Pons (tissue), 1 donor: ENCODE measurements at regions not wholly inside any gene's neighbourhood (a gene's known extent, or its start where the extent isn't known, plus 50 kb on each side); places are given as distances from the start of the nearest gene placed in this dataset.

Source experiments
- DNase-seq: peaks from one replicate; pipeline ENCODE4 v3.0.0-alpha.2; 2016; ENCODE audit warnings: low spot score

DNA sequence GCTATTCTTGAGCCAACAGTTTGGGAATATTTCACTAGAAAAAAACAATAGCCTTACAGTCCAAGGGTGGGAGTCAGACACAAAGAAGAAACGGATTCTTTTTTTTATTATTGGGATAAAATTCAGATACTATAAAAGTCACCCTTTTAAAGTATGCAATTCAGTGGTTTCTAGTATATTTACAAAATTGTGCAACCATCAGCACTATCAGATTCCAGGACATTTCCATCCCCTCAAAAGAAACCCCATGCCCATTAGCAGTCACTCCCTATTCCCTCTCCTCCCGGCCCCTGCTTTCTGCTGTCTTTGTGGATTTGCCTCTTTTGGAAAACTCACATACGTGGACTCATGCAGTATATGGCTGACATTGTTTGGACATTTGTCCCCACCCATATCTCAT, 134.4 kb downstream of the C16orf95 start:
- DNase-seq, result no peak

DNA sequence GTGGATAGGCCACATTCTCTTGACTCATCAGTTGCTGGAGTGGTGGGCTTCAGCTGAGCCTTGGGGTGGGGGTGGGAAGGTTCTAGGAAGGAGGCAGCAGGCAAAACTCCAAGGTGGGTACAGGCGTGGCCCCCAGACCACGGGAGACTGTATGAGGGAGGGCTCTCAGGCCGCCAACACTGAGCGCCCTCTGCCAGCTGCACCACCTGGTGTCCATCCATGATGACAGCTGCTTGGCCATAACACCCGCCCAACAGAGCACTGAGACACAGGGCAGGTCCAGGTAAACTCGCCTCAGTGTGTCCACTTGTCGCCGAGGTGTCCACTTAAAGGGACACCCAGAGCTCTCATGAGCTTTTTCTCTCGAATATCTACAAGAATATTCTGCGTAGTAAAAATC, 133.5 kb downstream of the C16orf95 start:
- DNase-seq, result no peak

DNA sequence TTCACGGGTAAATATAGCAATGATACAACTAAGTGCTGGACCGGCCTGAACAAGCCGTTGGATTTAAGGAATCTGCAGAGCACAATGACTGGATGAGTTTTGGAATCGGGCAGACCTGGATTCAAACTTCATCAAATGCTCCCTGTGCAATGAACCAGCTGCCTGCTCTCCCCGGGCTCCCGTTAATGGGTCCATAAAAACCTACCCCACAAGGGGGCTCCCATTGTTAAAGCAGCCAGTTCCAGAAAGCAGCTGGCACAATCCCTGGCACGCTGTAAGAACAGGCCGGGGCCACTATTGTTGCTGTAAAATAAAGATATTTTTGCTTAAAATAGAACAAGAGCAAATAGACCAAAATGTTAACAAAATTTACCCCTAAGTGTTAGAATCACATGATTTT, 131.9 kb downstream of the C16orf95 start:
- DNase-seq, result no peak

GRCh38 chr16:87185983-87186382, 131.2 kb downstream of the C16orf95 start:
- no peak for DNase-seq

DNA sequence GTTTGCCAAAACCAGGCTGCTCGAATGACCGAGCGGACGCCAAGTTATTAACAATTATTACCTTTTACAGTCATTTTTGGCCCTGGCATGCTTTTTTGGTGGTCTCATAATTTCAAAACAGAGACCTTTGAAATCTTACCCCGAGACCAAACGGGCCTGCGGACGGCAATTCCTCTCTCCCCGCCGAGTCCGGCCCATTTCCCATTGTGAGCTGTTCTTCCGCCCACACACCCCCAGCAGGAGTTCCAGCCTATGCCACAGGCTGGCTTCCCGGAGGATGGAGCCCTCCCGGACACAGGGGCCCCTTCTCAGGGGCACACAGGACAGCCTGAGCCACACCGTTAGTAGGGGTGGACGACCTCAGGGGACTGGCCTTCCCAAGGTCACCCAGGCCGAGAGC, 130.7 kb downstream of the C16orf95 start:
- DNase-seq, result no peak

GRCh38 chr16:87186876-87187533, 130.2 kb downstream of the C16orf95 start:
- no peak for DNase-seq

GRCh38 chr16:87188104-87188503, 129.1 kb downstream of the C16orf95 start:
- DNase-seq, result no peak

DNA sequence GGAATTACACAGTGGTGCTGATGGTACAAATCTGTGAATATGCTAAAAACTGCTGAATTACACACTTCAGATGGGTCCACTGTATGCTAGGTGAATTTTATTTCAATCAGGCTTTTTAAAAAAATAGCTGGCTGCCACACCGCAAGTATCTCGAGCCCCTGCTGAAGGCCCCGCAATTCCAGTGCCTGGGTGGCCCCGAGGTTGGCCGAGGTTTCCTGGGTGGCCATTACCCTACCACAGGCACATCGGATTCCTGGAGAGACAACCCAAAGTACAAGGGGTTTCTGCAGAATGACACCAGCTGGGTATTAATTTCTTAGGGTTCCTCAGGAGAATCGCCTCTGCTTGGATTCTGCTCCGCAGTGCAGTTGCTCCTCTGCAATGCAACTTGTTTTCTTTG, 127.8 kb downstream of the C16orf95 start:
- no peak for DNase-seq

GRCh38 chr16:87190288-87191230, 126.6 kb downstream of the C16orf95 start:
- DNase-seq, result no peak

DNA sequence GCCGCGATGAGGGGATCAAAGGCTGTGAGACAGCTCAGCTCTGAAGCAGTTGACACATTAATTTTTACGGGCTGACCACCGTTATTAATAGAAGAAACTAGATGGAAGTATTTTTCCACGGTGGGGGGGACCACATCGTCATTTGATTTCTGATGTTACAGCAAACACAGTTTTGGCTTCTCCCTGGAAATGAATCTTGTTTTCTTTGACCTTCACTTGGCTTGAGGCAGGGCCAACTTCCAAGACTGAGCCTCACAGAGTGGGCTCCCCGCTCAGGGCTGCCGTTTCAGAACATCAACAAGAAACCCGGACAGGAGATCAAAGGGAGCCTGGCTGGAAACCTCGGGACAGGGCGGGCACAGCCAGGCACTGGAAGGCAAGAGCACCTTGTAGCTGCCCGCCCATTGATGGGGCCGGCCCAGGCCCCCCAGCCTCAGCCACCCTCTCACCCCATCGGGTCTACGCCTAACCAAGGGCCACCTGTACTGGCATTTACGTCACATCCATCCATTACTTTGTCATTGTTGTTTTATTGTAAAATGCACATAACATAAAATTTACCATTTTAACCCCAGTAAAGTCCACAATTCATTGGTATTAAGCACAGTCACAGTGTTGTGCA, 124.6 kb downstream of the C16orf95 start:
- no peak for DNase-seq

- no peak for DNase-seq
Observed at GRCh38 chr16:87194172-87194571, 123.0 kb downstream of the C16orf95 start.

- DNase-seq, result no peak
Observed at GRCh38 chr16:87195161-87195560, 122.0 kb downstream of the C16orf95 start.

- DNase-seq, result no peak
Observed at GRCh38 chr16:87196231-87196630, 121.0 kb downstream of the C16orf95 start.

- no peak for DNase-seq
Observed at GRCh38 chr16:87196661-87197060, 120.5 kb downstream of the C16orf95 start.

DNA sequence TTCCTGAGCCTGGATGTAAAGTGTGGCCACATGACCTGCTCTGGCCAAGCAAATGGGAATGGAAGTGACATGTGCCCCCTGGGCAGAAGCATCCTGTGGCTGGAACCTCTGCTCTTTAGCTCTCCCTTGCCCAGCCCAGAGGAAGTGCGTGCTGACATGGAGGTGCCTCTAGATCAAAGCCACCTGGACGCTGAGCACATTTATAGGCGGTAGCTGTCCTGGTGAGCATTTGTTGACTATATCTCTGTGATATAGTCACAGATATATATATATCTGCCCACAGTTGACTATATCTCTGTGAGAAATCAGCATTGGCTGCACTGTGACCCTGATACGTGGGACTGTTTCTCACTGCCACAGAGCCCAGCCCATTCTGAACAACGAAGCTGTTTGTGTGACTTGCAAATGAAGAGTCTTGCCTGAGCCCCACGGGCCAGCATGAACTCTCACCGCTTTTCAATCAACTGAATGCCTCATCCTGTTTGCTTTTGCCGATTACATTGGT, 118.8 kb downstream of the C16orf95 start:
- peak; percentile 13 for DNase-seq

DNA sequence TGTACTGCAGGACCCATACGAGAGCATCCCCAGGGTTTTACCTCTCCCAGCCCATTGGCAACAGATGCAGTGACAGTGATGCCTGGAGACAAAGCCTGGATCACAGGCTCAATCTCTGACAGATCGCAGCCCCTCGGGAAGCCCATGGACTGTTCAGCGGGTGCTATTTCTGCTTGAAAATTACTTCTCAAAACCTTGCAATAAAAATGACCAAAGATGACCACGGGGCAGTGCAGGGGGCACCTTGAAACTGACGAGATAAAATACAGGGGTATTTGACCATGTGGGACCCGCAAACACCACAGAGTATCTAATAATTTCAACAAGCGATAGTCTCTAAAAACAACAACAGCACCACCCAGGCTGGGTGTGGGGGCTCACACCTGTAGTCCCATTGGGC, 118.3 kb downstream of the C16orf95 start:
- DNase-seq, result no peak

GRCh38 chr16:87199379-87199778, 117.8 kb downstream of the C16orf95 start:
- no peak for DNase-seq

DNA sequence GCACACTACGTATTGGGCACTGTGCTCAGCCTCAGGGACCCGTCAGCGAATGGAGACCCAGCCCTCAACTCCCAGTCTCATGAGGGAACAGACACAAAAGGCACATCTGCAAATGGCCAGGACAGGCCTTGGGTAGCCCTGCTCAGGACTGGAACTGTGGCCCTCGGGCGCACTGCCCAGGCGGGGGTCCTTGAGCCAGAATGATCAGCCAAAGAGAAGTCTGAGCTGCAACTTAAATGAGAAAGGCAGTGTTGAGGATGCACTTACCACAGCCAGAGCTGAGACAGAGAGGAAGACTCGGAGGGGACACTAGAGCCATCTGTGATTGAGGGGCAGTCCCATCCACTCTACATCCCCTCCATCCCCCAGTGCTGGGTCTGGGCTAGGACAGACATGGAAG, 117.3 kb downstream of the C16orf95 start:
- no peak for DNase-seq

- no peak for DNase-seq
Observed at GRCh38 chr16:87200637-87201036, 116.6 kb downstream of the C16orf95 start.

DNA sequence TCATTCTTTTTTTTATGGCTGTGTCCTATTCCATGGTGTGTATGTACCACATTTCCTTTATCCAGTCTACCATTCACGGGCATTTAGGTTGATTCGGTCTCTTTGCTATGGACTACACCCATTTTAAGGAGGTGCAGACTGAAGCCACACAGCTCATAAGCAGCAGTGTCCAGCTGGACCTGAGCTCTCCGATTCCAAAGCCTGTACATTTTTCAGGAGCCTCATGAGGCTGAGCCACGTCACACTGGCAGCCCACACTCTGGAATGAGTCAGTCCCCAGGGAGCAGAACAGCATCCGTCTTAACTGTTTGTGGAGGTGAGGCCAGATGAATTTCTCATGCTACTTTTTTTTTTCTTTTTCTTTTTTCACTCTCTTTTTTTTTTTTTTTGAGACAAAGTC, 116.1 kb downstream of the C16orf95 start:
- no peak for DNase-seq

DNA sequence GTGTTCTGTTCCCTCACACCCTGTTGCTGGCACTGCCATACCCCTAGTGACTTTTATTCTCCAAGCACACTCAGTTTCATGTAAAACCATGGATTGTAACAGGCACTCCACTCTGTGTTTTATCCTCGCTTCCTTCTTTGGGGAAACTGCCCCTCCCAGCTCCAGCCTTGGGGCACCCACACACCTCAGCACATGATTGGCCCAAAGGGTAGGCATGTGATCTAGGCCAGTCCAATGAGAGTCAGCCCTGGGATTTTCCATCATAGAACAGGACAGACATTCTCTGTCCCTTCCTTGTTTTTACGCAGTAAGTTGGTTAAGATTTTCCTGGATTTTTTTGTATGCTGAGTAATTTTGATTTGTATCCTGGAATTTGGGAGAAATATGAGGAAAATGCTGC, 115.4 kb downstream of the C16orf95 start:
- DNase-seq, result no peak

DNA sequence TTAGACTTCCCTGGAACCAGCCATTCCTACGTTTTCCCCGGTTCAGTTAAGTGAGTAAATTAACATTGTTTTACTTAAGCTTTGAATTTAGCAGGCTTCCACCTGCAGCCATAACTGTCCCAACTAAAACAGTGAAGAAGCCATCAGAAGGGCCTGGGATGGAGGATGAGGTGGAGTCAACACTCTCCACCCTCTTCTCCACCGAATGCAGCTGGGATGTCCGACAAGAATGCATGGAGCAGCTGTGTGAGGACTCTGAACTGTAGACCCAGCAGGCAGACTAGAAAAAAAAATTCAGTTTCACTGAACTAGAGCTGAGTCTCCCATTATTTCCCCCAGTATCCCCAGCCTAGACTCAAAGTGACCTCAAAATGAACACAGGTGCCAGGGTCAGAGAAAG, 114.8 kb downstream of the C16orf95 start:
- DNase-seq, result no peak
